Left lobe of liver (tissue), 2 donors: ENCODE measurements at regions not wholly inside any gene's neighbourhood (a gene's known extent, or its start where the extent isn't known, plus 50 kb on each side); places are given as distances from the start of the nearest gene placed in this dataset.
"Not testable (repeated sequence)": the region's sequence is repeated elsewhere in the genome, so short reads cannot be mapped to it uniquely, and the experiment has no call there.

ENCODE experiments used
- ATAC-seq: fragments of 200-7000 bp; cut with Tn5 transposase; one replicate; pipeline ENCODE4 v1.9.1; 2020; ENCODE audit warnings: mild to moderate bottlenecking, moderate library complexity
- DNase-seq: peaks from one replicate; pipeline ENCODE4 v3.0.0-alpha.2; 2020; ENCODE audit warnings: low spot score
- donor health status: DM: no; HTN: no; CAD: no; lungs with moderate emphysema.
- donor health status: DM: no; HTN: yes; CAD: no.

GRCh38 chr3:170814822-170815221 lies 55.2 kb downstream of the RPL22L1 start:
- no peak for ATAC-seq
- DNase-seq, result no peak

GRCh38 chr3:170813266-170813665 lies 56.7 kb downstream of the RPL22L1 start:
- no peak for ATAC-seq
- DNase-seq, result no peak

- peak; percentile 67 for DNase-seq
- peak; percentile 92 for ATAC-seq
Observed at GRCh38 chr3:170811928-170812591, 57.9 kb downstream of the RPL22L1 start.

GRCh38 chr3:170811515-170811914 lies 58.5 kb downstream of the RPL22L1 start:
- DNase-seq (no peak), ATAC-seq (no peak)

- ATAC-seq, result no peak
- no peak for DNase-seq
Observed at GRCh38 chr3:170809975-170810357, 60.0 kb downstream of the RPL22L1 start.

GRCh38 chr3:170809007-170809974 lies 60.7 kb downstream of the RPL22L1 start:
- ATAC-seq (peak; percentile 80), DNase-seq (no peak)

GRCh38 chr3:170808041-170808440 lies 62.0 kb downstream of the RPL22L1 start:
- ATAC-seq (no peak), DNase-seq (no peak)

GRCh38 chr3:170806676-170807075 lies 63.3 kb downstream of the RPL22L1 start:
- no peak for DNase-seq

GRCh38 chr3:170806141-170806540 lies 63.9 kb downstream of the RPL22L1 start:
- DNase-seq (no peak), ATAC-seq (no peak)

More at GRCh38 chr3:170806676-170807075, 63.3 kb downstream of the RPL22L1 start:
- no peak for ATAC-seq

GRCh38 chr3:170805296-170805695 lies 64.7 kb downstream of the RPL22L1 start:
- not testable (repeated sequence) for ATAC-seq, DNase-seq

GRCh38 chr3:170804634-170805033 lies 65.4 kb downstream of the RPL22L1 start:
- not testable (repeated sequence) for ATAC-seq, DNase-seq

- DNase-seq (no peak), ATAC-seq (no peak)
Observed at GRCh38 chr3:170804078-170804477, 65.9 kb downstream of the RPL22L1 start.

GRCh38 chr3:170802164-170803151 lies 67.5 kb downstream of the RPL22L1 start:
- ATAC-seq (no peak), DNase-seq (no peak)

- DNase-seq, result no peak
- ATAC-seq, result no peak
Observed at GRCh38 chr3:170801597-170801996, 68.4 kb downstream of the RPL22L1 start.

- ATAC-seq, DNase-seq: not testable (repeated sequence)
Observed at GRCh38 chr3:170800275-170800674, 69.7 kb downstream of the RPL22L1 start.

- no peak for ATAC-seq
- DNase-seq, result no peak
Observed at GRCh38 chr3:170799009-170799408, 71.0 kb downstream of the RPL22L1 start.

- DNase-seq, result no peak
- ATAC-seq, result no peak
Observed at GRCh38 chr3:170797685-170798084, 72.3 kb downstream of the RPL22L1 start.

- ATAC-seq, result no peak
- no peak for DNase-seq
Observed at GRCh38 chr3:170792471-170792870, 77.5 kb downstream of the RPL22L1 start.

GRCh38 chr3:170790647-170791046 lies 79.3 kb downstream of the RPL22L1 start:
- ATAC-seq (no peak), DNase-seq (no peak)

- DNase-seq, result no peak
- ATAC-seq, result no peak
Observed at GRCh38 chr3:170787464-170787863, 82.5 kb downstream of the RPL22L1 start.

GRCh38 chr3:170785454-170785853 lies 84.5 kb downstream of the RPL22L1 start:
- DNase-seq, result no peak
- no peak for ATAC-seq
